GM19397 (cell line): ENCODE measurements at regions not wholly inside any gene's neighbourhood (a gene's known extent, or its start where the extent isn't known, plus 50 kb on each side); places are given as distances from the start of the nearest gene placed in this dataset.
"Not testable (repeated sequence)": the region's sequence is repeated elsewhere in the genome, so short reads cannot be mapped to it uniquely, and the experiment has no call there.

Source experiments
- ATAC-seq: cut with Tn5 transposase; IDR thresholded peaks from one replicate; pipeline ENCODE4 v1.9.1; 2021; ENCODE audit warnings: mild to moderate bottlenecking, moderate library complexity; ENCODE audit not compliant: unreplicated experiment

GRCh38 chr15:62657501-62657900 is 385.0 kb upstream of the TPM1 start:
- ATAC-seq = not testable (repeated sequence)

GRCh38 chr15:62658498-62658897 is 384.0 kb upstream of the TPM1 start:
- no peak for ATAC-seq

- ATAC-seq = no peak
Measured at GRCh38 chr15:62663547-62663946, 379.0 kb upstream of the TPM1 start.

GRCh38 chr15:62665449-62665848 is 377.1 kb upstream of the TPM1 start:
- ATAC-seq = no peak

GRCh38 chr15:62666046-62666445 is 376.5 kb upstream of the TPM1 start:
- ATAC-seq = no peak

- no peak for ATAC-seq
Measured at GRCh38 chr15:62672268-62672667, 370.3 kb upstream of the TPM1 start.

- no peak for ATAC-seq
Measured at GRCh38 chr15:62676891-62677290, 365.7 kb upstream of the TPM1 start.

- ATAC-seq = no peak
Measured at GRCh38 chr15:62681939-62682896, 360.3 kb upstream of the TPM1 start.

GRCh38 chr15:62683192-62683591 is 359.4 kb upstream of the TPM1 start:
- not testable (repeated sequence) for ATAC-seq

- ATAC-seq = no peak
Measured at GRCh38 chr15:62684123-62684808, 358.3 kb upstream of the TPM1 start.

GRCh38 chr15:62691008-62691407 is 351.5 kb upstream of the TPM1 start:
- ATAC-seq = no peak

- ATAC-seq = no peak
Measured at GRCh38 chr15:62697636-62698035, 344.9 kb upstream of the TPM1 start.

- no peak for ATAC-seq
Measured at GRCh38 chr15:62698646-62699045, 343.9 kb upstream of the TPM1 start.

GRCh38 chr15:62706317-62706716 is 336.2 kb upstream of the TPM1 start:
- no peak for ATAC-seq

GRCh38 chr15:62708470-62708869 is 334.1 kb upstream of the TPM1 start:
- no peak for ATAC-seq

GRCh38 chr15:62709261-62709660 is 333.3 kb upstream of the TPM1 start:
- ATAC-seq = no peak

- no peak for ATAC-seq
Measured at GRCh38 chr15:62711691-62712454, 330.7 kb upstream of the TPM1 start.

GRCh38 chr15:62712455-62712839 is 330.1 kb upstream of the TPM1 start:
- ATAC-seq = no peak

GRCh38 chr15:62715946-62716345 is 326.6 kb upstream of the TPM1 start:
- ATAC-seq = no peak

- ATAC-seq = no peak
Measured at GRCh38 chr15:62717496-62717895, 325.1 kb upstream of the TPM1 start.

- no peak for ATAC-seq
Measured at GRCh38 chr15:62719316-62719715, 323.2 kb upstream of the TPM1 start.
